GM19467 (cell line): ENCODE measurements at regions not wholly inside any gene's neighbourhood (a gene's known extent, or its start where the extent isn't known, plus 50 kb on each side); places are given as distances from the start of the nearest gene placed in this dataset.

Experiments used
- ATAC-seq: cut with Tn5 transposase; IDR thresholded peaks from one replicate; pipeline ENCODE4 v1.9.1; 2021; ENCODE audit warnings: mild to moderate bottlenecking, moderate library complexity; ENCODE audit not compliant: unreplicated experiment

GRCh38 chrX:5122181-5122678 is 1106.4 kb downstream of the NLGN4X start:
- ATAC-seq: no peak

GRCh38 chrX:5117816-5118215 is 1110.9 kb downstream of the NLGN4X start:
- ATAC-seq: no peak

- no peak for ATAC-seq
Observed at GRCh38 chrX:5113128-5113527, 1115.5 kb downstream of the NLGN4X start.

- ATAC-seq: no peak
Observed at GRCh38 chrX:5100004-5100403, 1128.7 kb downstream of the NLGN4X start.

GRCh38 chrX:5086388-5086787 is 1142.3 kb downstream of the NLGN4X start:
- no peak for ATAC-seq

GRCh38 chrX:5084279-5084678 is 1144.4 kb downstream of the NLGN4X start:
- ATAC-seq: no peak

GRCh38 chrX:5082705-5083104 is 1146.0 kb downstream of the NLGN4X start:
- no peak for ATAC-seq

GRCh38 chrX:5080791-5081190 is 1147.9 kb downstream of the NLGN4X start:
- ATAC-seq: no peak

GRCh38 chrX:5068550-5068949 is 1160.1 kb downstream of the NLGN4X start:
- ATAC-seq: no peak

GRCh38 chrX:5057786-5058185 is 1170.9 kb downstream of the NLGN4X start:
- ATAC-seq: no peak

- ATAC-seq: no peak
Observed at GRCh38 chrX:5054852-5055251, 1173.8 kb downstream of the NLGN4X start.

GRCh38 chrX:5051831-5052491 is 1176.7 kb downstream of the NLGN4X start:
- ATAC-seq: no peak

GRCh38 chrX:5042563-5042962 is 1186.1 kb downstream of the NLGN4X start:
- no peak for ATAC-seq

- no peak for ATAC-seq
Observed at GRCh38 chrX:5031792-5032191, 1196.9 kb downstream of the NLGN4X start.

- no peak for ATAC-seq
Observed at GRCh38 chrX:5015451-5015850, 1213.2 kb downstream of the NLGN4X start.

- ATAC-seq: no peak
Observed at GRCh38 chrX:4994855-4995254, 1233.8 kb downstream of the NLGN4X start.

- no peak for ATAC-seq
Observed at GRCh38 chrX:4978613-4979012, 1250.1 kb downstream of the NLGN4X start.

- no peak for ATAC-seq
Observed at GRCh38 chrX:4971646-4972045, 1257.0 kb downstream of the NLGN4X start.

- no peak for ATAC-seq
Observed at GRCh38 chrX:4964112-4964511, 1250.7 kb upstream of the PRKX start.

- ATAC-seq: no peak
Observed at GRCh38 chrX:4963432-4963831, 1250.0 kb upstream of the PRKX start.

- no peak for ATAC-seq
Observed at GRCh38 chrX:4944767-4945166, 1231.3 kb upstream of the PRKX start.

GRCh38 chrX:4936315-4936714 is 1222.9 kb upstream of the PRKX start:
- ATAC-seq: no peak

GRCh38 chrX:4935846-4936245 is 1222.4 kb upstream of the PRKX start:
- no peak for ATAC-seq
